ENCODE measurements at regions not wholly inside any gene's neighbourhood (a gene's known extent, or its start where the extent isn't known, plus 50 kb on each side); places are given as distances from the start of the nearest gene placed in this dataset.

DNA sequence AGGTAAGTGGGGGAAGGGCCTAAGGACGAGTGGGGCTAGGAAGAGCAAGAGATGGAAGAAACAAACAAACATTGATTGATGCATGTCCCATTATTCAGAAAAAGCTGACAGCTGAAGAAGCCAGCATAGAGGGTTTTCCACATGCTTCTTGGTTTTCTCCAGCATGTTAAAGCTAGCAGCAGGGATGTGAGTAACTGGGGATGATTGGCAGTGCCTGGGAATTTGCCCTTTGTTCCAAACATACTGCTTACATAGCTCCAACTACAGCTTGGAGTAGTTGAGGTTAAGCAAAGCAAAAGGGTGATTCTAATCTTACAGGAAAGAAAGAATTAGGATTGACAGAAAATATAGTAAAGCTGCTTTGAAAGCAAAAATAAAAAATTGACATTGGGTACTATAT is 68.0 kb upstream of the IFNG-AS1 start:
- H3K4me1 ChIP-seq (ENCODE audit: control insufficient read depth in 2 of 2, insufficient read depth in 2 of 2, low read length in 2 of 2) = no peaks in the 10 kb centered on the region
- ChIA-PET CTCF (interaction anchor here (0.6 kb wide), 1 partner anchor 453 kb away, joined by 3 read pairs; no protein-coding TSS in a partner anchor), POLR2A (interaction anchor here (1.2 to 1.3 kb wide), 2 partner anchors 20 to 22 kb away, joined by 3 read pairs; no protein-coding TSS in a partner anchor)
- no peaks in the 10 kb centered on the region for H3K9me3 ChIP-seq (ENCODE audit: control insufficient read depth in 2 of 3, low read length in 3 of 3)
- H3K4me3 ChIP-seq (ENCODE audit: low read length) = no peak overlapping the region
- no peaks in the 10 kb centered on the region for H3K36me3 ChIP-seq (ENCODE audit: control insufficient read depth in 2 of 3, insufficient read depth in 3 of 3, low read length in 3 of 3)
- peaks cover 6 to 13% (median 11%) of the 10 kb centered on the region in 7 donors for H3K4me1 Mint-ChIP-seq
- DNase-seq (no peak), ATAC-seq (no peak)
- H3K9me3 Mint-ChIP-seq = no peaks in the 10 kb centered on the region
- H3K36me3 Mint-ChIP-seq = no peaks in the 10 kb centered on the region
- peak overlapping the region in 1 of 9 donors; percentile 36 for H3K27ac Mint-ChIP-seq
- no peak overlapping the region for H3K27ac ChIP-seq (ENCODE audit: low read depth, low read length)
- intact Hi-C loops (cut with micrococcal nuclease) = no loop called here
- no peaks in the 10 kb centered on the region for H3K27me3 ChIP-seq (ENCODE audit: control insufficient read depth in 2 of 2, insufficient read depth in 2 of 2, low read length in 2 of 2)
- peaks cover 0 to 7% (median 2%) of the 10 kb centered on the region in 5 donors for H3K27me3 Mint-ChIP-seq
- no peak overlapping the region for H3K4me3 Mint-ChIP-seq

DNA sequence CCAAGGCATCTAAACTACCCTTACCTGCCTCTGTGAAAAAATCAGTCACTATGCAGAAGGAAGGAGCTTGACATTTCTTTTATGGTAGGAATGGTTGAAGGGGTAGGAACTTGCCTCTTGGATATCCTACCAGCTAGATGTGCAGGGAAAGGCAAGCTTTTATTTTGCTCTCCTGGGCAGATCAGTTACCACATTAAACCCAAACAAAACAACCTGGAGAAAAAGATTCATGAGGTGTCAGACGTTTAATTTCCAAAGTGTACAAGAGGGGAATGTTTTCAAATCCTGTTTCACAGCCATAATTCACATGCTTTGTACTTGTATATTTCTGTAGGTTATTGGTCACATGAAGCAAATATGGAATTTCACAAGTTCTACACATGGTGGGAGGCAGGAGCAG is 67.0 kb upstream of the IFNG-AS1 start:
- intact Hi-C loops (cut with micrococcal nuclease) = no loop called here
- H3K9me3 ChIP-seq (ENCODE audit: control insufficient read depth in 2 of 3, low read length in 3 of 3) = no peaks in the 10 kb centered on the region
- H3K27ac ChIP-seq (ENCODE audit: low read depth, low read length) = no peak overlapping the region
- Mint-ChIP-seq H3K4me3 (no peak overlapping the region), H3K27ac (no peak overlapping the region), H3K9me3 (no peaks in the 10 kb centered on the region), H3K4me1 (peaks cover 6 to 14% (median 13%) of the 10 kb centered on the region in 7 donors), H3K27me3 (peaks cover 0 to 7% (median 0%) of the 10 kb centered on the region in 5 donors), H3K36me3 (no peaks in the 10 kb centered on the region)
- DNase-seq = no peak
- no peaks in the 10 kb centered on the region for H3K4me1 ChIP-seq (ENCODE audit: control insufficient read depth in 2 of 2, insufficient read depth in 2 of 2, low read length in 2 of 2)
- no peaks in the 10 kb centered on the region for H3K27me3 ChIP-seq (ENCODE audit: control insufficient read depth in 2 of 2, insufficient read depth in 2 of 2, low read length in 2 of 2)
- CTCF ChIA-PET = no interaction called here
- no peak overlapping the region for H3K4me3 ChIP-seq (ENCODE audit: low read length)
- POLR2A ChIA-PET = interaction anchor here (0.6 kb wide), 1 partner anchor 651 kb away, joined by 3 read pairs; no protein-coding TSS in a partner anchor
- no peak for ATAC-seq
- no peaks in the 10 kb centered on the region for H3K36me3 ChIP-seq (ENCODE audit: control insufficient read depth in 2 of 3, insufficient read depth in 3 of 3, low read length in 3 of 3)

DNA sequence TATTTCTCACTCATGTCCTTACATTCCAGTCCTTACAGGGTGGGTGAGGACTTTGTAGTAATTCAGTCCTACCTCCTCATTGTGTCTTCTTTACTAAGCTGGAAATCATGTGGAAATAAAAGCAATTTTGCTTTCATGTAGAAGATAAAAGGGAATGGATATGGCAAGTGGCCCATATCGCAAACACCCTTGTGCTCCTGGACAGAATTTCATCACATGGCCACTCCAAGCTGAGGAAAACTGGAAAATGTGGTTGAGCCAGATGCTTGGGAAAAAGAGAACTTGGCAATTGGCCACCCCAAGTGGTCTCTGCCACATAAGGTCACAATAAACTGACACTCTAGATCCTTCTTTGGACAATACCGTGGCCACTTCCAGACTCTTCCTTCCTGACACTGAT is 64.2 kb upstream of the IFNG-AS1 start:
- H3K4me1 ChIP-seq (ENCODE audit: control insufficient read depth in 2 of 2, insufficient read depth in 2 of 2, low read length in 2 of 2) = no peaks in the 10 kb centered on the region
- no peaks in the 10 kb centered on the region for H3K27me3 ChIP-seq (ENCODE audit: control insufficient read depth in 2 of 2, insufficient read depth in 2 of 2, low read length in 2 of 2)
- Mint-ChIP-seq H3K27ac (no peak overlapping the region), H3K4me1 (peaks cover 6 to 14% (median 13%) of the 10 kb centered on the region in 7 donors), H3K9me3 (no peaks in the 10 kb centered on the region), H3K4me3 (no peak overlapping the region), H3K27me3 (peaks cover 0 to 7% (median 0%) of the 10 kb centered on the region in 5 donors), H3K36me3 (no peaks in the 10 kb centered on the region)
- intact Hi-C loops (cut with micrococcal nuclease) = no loop called here
- ATAC-seq (no peak), DNase-seq (no peak)
- CTCF ChIA-PET = no interaction called here
- POLR2A ChIA-PET = no interaction called here
- no peaks in the 10 kb centered on the region for H3K9me3 ChIP-seq (ENCODE audit: control insufficient read depth in 2 of 3, low read length in 3 of 3)
- no peaks in the 10 kb centered on the region for H3K36me3 ChIP-seq (ENCODE audit: control insufficient read depth in 2 of 3, insufficient read depth in 3 of 3, low read length in 3 of 3)
- H3K27ac ChIP-seq (ENCODE audit: low read depth, low read length) = no peak overlapping the region
- H3K4me3 ChIP-seq (ENCODE audit: low read length) = no peak overlapping the region

DNA sequence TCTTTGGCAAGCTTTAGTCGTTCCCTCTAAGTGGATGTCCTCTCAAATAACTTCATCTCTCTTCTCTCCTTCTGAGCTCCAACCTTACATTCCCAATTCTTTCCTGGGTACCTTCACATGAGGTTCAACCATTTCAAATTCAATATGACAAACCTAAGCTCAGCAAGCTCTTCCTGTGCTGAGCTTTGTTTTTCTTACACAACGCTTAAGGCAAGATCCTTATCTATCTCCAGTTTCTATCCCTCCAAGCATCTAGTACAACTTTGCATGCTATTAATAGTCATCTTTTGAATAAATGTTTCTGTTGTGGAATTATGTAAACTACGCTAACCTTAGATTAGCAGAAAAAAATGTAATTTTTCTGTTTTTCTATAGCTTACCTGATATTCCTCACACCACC is 63.7 kb upstream of the IFNG-AS1 start:
- Mint-ChIP-seq H3K36me3 (no peaks in the 10 kb centered on the region), H3K9me3 (no peaks in the 10 kb centered on the region), H3K27me3 (peaks cover 0 to 7% (median 0%) of the 10 kb centered on the region in 5 donors), H3K4me3 (no peak overlapping the region), H3K4me1 (peaks cover 6 to 14% (median 10%) of the 10 kb centered on the region in 7 donors), H3K27ac (no peak overlapping the region)
- Histone ChIP-seq H3K9me3 (ENCODE audit: control insufficient read depth in 2 of 3, low read length in 3 of 3) (no peaks in the 10 kb centered on the region), H3K27ac (ENCODE audit: low read depth, low read length) (no peak overlapping the region), H3K27me3 (ENCODE audit: control insufficient read depth in 2 of 2, insufficient read depth in 2 of 2, low read length in 2 of 2) (no peaks in the 10 kb centered on the region), H3K4me1 (ENCODE audit: control insufficient read depth in 2 of 2, insufficient read depth in 2 of 2, low read length in 2 of 2) (no peaks in the 10 kb centered on the region), H3K4me3 (ENCODE audit: low read length) (no peak overlapping the region), H3K36me3 (ENCODE audit: control insufficient read depth in 2 of 3, insufficient read depth in 3 of 3, low read length in 3 of 3) (no peaks in the 10 kb centered on the region)
- CTCF ChIA-PET = interaction anchor here (0.7 kb wide), 1 partner anchor 271 kb away, joined by 6 read pairs; no protein-coding TSS in a partner anchor
- intact Hi-C loops (cut with micrococcal nuclease) = no loop called here
- ATAC-seq = no peak
- DNase-seq = no peak
- POLR2A ChIA-PET = no interaction called here

DNA sequence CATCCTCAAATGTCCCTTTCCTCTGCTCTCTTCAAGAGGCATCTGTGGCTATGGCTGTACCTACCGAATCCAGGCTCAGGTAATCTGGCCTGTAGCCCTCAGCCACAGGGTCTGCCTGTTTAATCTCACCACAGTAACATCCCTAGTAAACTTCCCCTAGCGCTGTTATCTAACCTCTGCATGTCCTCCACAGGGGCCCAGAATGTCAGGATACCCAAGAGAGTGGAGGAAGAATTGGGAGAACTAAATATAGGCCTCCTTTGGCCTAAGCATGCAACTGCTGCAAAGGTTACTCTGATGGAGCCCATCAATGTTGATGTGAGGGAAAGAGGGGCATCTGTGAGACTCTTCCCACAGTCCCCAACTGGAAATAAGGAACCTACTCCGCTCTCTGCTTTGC is 63.2 kb upstream of the IFNG-AS1 start:
- Mint-ChIP-seq H3K36me3 (no peaks in the 10 kb centered on the region), H3K4me1 (peaks cover 6 to 14% (median 9%) of the 10 kb centered on the region in 7 donors), H3K9me3 (no peaks in the 10 kb centered on the region), H3K27ac (no peak overlapping the region), H3K4me3 (no peak overlapping the region), H3K27me3 (peaks cover 0 to 7% (median 0%) of the 10 kb centered on the region in 5 donors)
- ChIA-PET POLR2A (no interaction called here), CTCF (interaction anchor here (0.7 kb wide), 1 partner anchor 270 kb away, joined by 6 read pairs; no protein-coding TSS in a partner anchor)
- intact Hi-C loops (cut with micrococcal nuclease) = no loop called here
- no peaks in the 10 kb centered on the region for H3K9me3 ChIP-seq (ENCODE audit: control insufficient read depth in 2 of 3, low read length in 3 of 3)
- ATAC-seq (no peak), DNase-seq (no peak)
- no peak overlapping the region for H3K27ac ChIP-seq (ENCODE audit: low read depth, low read length)
- no peaks in the 10 kb centered on the region for H3K36me3 ChIP-seq (ENCODE audit: control insufficient read depth in 2 of 3, insufficient read depth in 3 of 3, low read length in 3 of 3)
- no peaks in the 10 kb centered on the region for H3K4me1 ChIP-seq (ENCODE audit: control insufficient read depth in 2 of 2, insufficient read depth in 2 of 2, low read length in 2 of 2)
- H3K27me3 ChIP-seq (ENCODE audit: control insufficient read depth in 2 of 2, insufficient read depth in 2 of 2, low read length in 2 of 2) = no peaks in the 10 kb centered on the region
- no peak overlapping the region for H3K4me3 ChIP-seq (ENCODE audit: low read length)

DNA sequence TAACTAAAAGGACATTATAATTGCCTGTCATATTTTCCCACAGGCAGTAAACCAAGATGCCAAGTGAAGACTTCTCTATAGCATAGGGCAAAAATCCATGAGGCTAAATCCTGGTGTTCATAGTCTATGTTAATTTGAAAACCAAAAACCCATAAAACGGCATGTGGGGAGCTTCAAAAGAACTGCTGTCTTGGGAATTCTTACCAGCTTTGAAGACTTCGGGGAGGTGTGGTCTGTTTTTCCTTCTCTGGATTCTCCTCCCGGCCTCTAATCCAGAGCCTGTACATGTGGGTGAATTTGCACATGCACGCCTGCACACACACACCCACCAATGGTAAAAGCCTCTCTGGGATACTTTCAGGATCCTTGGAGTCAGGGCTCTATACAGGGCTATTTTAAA is 61.9 kb upstream of the IFNG-AS1 start:
- Histone ChIP-seq H3K4me1 (ENCODE audit: control insufficient read depth in 2 of 2, insufficient read depth in 2 of 2, low read length in 2 of 2) (no peaks in the 10 kb centered on the region), H3K27me3 (ENCODE audit: control insufficient read depth in 2 of 2, insufficient read depth in 2 of 2, low read length in 2 of 2) (no peaks in the 10 kb centered on the region), H3K36me3 (ENCODE audit: control insufficient read depth in 2 of 3, insufficient read depth in 3 of 3, low read length in 3 of 3) (no peaks in the 10 kb centered on the region), H3K27ac (ENCODE audit: low read depth, low read length) (no peak overlapping the region), H3K9me3 (ENCODE audit: control insufficient read depth in 2 of 3, low read length in 3 of 3) (no peaks in the 10 kb centered on the region), H3K4me3 (ENCODE audit: low read length) (no peak overlapping the region)
- Mint-ChIP-seq H3K9me3 (no peaks in the 10 kb centered on the region), H3K4me3 (no peak overlapping the region), H3K36me3 (no peaks in the 10 kb centered on the region), H3K4me1 (peaks cover 6 to 14% (median 9%) of the 10 kb centered on the region in 7 donors), H3K27me3 (peaks cover 0 to 8% (median 5%) of the 10 kb centered on the region in 5 donors), H3K27ac (no peak overlapping the region)
- CTCF ChIA-PET = no interaction called here
- DNase-seq (no peak), ATAC-seq (no peak)
- POLR2A ChIA-PET = interaction anchor here (1.2 kb wide), 1 partner anchor 11 kb away, joined by 3 read pairs; no protein-coding TSS in a partner anchor
- intact Hi-C loops (cut with micrococcal nuclease) = no loop called here

DNA sequence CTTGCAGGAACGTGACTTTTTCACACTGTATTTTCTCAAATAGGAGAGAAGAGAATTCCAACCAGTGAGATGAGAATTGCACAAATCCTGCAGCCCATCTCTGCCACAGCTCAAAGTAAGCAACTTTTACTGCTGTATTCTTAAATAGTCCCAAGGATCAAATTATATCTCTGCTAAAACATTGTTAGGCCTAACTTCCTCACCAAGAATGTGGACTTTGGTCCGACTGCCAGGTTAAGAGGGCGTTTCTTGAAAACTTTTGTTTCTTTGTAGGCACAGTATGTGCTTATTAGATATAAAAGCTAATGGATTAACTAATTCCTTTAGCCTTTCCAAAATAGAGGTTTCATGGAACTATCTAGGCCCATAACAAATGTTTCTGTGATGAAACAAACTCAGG is 61.4 kb upstream of the IFNG-AS1 start:
- H3K27me3 ChIP-seq (ENCODE audit: control insufficient read depth in 2 of 2, insufficient read depth in 2 of 2, low read length in 2 of 2) = no peaks in the 10 kb centered on the region
- no peaks in the 10 kb centered on the region for H3K36me3 Mint-ChIP-seq
- DNase-seq = no peak
- no peaks in the 10 kb centered on the region for H3K36me3 ChIP-seq (ENCODE audit: control insufficient read depth in 2 of 3, insufficient read depth in 3 of 3, low read length in 3 of 3)
- H3K27ac Mint-ChIP-seq = no peak overlapping the region
- H3K27ac ChIP-seq (ENCODE audit: low read depth, low read length) = no peak overlapping the region
- no peaks in the 10 kb centered on the region for H3K9me3 ChIP-seq (ENCODE audit: control insufficient read depth in 2 of 3, low read length in 3 of 3)
- ATAC-seq = no peak
- peaks cover 0 to 8% (median 1%) of the 10 kb centered on the region in 5 donors for H3K27me3 Mint-ChIP-seq
- no peak overlapping the region for H3K4me3 Mint-ChIP-seq
- no peaks in the 10 kb centered on the region for H3K4me1 ChIP-seq (ENCODE audit: control insufficient read depth in 2 of 2, insufficient read depth in 2 of 2, low read length in 2 of 2)
- H3K4me1 Mint-ChIP-seq = peaks cover 6 to 14% (median 9%) of the 10 kb centered on the region in 7 donors
- ChIA-PET POLR2A (interaction anchor here (1.2 kb wide), 1 partner anchor 11 kb away, joined by 3 read pairs; no protein-coding TSS in a partner anchor), CTCF (no interaction called here)
- no peak overlapping the region for H3K4me3 ChIP-seq (ENCODE audit: low read length)
- intact Hi-C loops (cut with micrococcal nuclease) = no loop called here
- H3K9me3 Mint-ChIP-seq = no peaks in the 10 kb centered on the region
